DND-41 (cell line): ENCODE measurements at regions not wholly inside any gene's neighbourhood (a gene's known extent, or its start where the extent isn't known, plus 50 kb on each side); places are given as distances from the start of the nearest gene placed in this dataset.

Experiments used
- CTCF ChIP-seq: IDR thresholded peaks from 2 replicates; pipeline ENCODE4 v1.5.1; 2012; ENCODE audit warnings: borderline replicate concordance, low read length, moderate library complexity, mild to moderate bottlenecking; ENCODE audit not compliant: poor library complexity, severe bottlenecking; ENCODE audit errors: extremely low read depth
- EZH2 ChIP-seq: IDR thresholded peaks from 3 replicates; pipeline ENCODE4 v1.6.1; 2012; ENCODE audit warnings: borderline replicate concordance, low read depth, mild to moderate bottlenecking, moderate library complexity, low read length, inconsistent platforms; ENCODE audit not compliant: severe bottlenecking

GRCh38 chr16:79847101-79847500, 246.6 kb upstream of the MAF start:
- TF ChIP-seq CTCF = no peak
- TF ChIP-seq EZH2 = no peak
